Calu3 (cell line): ENCODE measurements at regions not wholly inside any gene's neighbourhood (a gene's known extent, or its start where the extent isn't known, plus 50 kb on each side); places are given as distances from the start of the nearest gene placed in this dataset.

ENCODE experiments used
- BruUV-seq: library from RNA; stranded (reverse); fragments of 400-500 nt; replicated peaks from 2 replicates; lab custom pipeline; 2021; lab: Mats Ljungman, UMichigan
- CTCF ChIA-PET: fragments of 300-600 bp; sonication (Branson Sonifier 250); formaldehyde crosslinking; loops from one replicate; lab custom pipeline; 2022; ENCODE audit warnings: antibody characterized with exemption; lab: Charles Lee
- DNase-seq: peaks from one replicate; pipeline ENCODE4 v3.0.0; 2022
- H3K27ac Mint-ChIP-seq: one replicate; pipeline ENCODE4 v1.8.0; 2022; ENCODE audit warnings: mixed read lengths; ENCODE audit not compliant: unreplicated experiment
- H3K27me3 Mint-ChIP-seq: one replicate; pipeline ENCODE4 v1.8.0; 2022; ENCODE audit warnings: mixed read lengths; ENCODE audit not compliant: unreplicated experiment
- H3K36me3 Mint-ChIP-seq: one replicate; pipeline ENCODE4 v1.8.0; 2022; ENCODE audit warnings: mild to moderate bottlenecking, moderate library complexity, mixed read lengths; ENCODE audit not compliant: insufficient read depth, unreplicated experiment
- H3K4me1 Mint-ChIP-seq: one replicate; pipeline ENCODE4 v1.8.0; 2022; ENCODE audit warnings: mild to moderate bottlenecking, low read depth, mixed read lengths; ENCODE audit not compliant: unreplicated experiment
- H3K4me3 Mint-ChIP-seq: one replicate; pipeline ENCODE4 v1.8.0; 2022; ENCODE audit warnings: mild to moderate bottlenecking, low read depth, moderate library complexity, mixed read lengths; ENCODE audit not compliant: unreplicated experiment
- H3K9me3 Mint-ChIP-seq: one replicate; pipeline ENCODE4 v1.8.0; 2022; ENCODE audit warnings: low read depth, mixed read lengths; ENCODE audit not compliant: unreplicated experiment
- intact Hi-C: fragments of 100-400 bp; cut with micrococcal nuclease; formaldehyde crosslinking; loops from one replicate; pipeline ENCODE4 v1.10.0; 2022; ENCODE audit not compliant: unreplicated experiment
- TF ChIP-seq, protein P1 (sequence below): fragments of 200-600 bp; IDR thresholded peaks from one replicate; pipeline ENCODE4 v1.8.0; 2022; ENCODE audit warnings: antibody characterized with exemption; ENCODE audit not compliant: unreplicated experiment

DNA sequence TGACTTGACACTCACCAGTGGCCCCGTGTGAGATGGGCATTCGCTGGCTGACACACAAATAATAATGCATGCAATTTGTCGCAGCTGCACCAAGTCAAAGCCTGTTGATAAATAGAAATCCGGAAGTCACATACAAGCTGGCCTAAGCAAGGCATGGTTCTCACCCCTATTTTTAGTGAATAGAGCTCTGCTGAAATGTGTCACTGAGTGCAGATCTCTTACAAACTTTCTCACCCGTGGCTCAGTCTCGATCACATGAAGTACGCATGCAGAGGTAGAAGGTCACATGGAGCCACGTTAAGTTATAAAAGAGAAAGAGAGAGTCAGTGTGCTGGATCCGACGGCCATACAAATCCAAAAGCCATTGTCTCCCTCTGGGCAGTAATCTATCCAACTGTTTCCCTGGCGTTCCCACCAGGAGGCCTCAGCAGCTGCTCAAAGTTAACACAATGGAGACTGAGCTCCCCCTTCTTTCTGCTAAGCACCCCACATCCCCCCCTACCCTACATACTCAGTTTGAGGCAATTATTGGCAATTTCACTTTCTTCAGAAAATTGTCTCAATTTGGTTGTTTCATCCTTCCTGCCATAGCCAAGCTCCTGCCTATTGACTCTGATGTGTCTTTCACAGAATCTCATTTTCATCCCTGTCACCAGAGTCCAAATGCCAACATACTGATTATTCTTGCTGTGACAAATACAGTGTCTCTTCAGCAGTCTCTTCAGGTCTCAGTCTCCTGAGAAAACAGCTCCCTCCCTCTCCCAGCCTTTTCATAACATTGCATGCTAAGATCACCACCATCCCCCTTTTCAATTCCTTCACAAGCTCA is 473.3 kb upstream of the NRP1 start:
- H3K27ac Mint-ChIP-seq: no peak overlapping the region
- no peaks in the 10 kb centered on the region for H3K27me3 Mint-ChIP-seq
- H3K36me3 Mint-ChIP-seq: no peaks in the 10 kb centered on the region
- no TSS peak for BruUV-seq
- CTCF ChIA-PET: no interaction called here
- TF ChIP-seq, protein P1, sequence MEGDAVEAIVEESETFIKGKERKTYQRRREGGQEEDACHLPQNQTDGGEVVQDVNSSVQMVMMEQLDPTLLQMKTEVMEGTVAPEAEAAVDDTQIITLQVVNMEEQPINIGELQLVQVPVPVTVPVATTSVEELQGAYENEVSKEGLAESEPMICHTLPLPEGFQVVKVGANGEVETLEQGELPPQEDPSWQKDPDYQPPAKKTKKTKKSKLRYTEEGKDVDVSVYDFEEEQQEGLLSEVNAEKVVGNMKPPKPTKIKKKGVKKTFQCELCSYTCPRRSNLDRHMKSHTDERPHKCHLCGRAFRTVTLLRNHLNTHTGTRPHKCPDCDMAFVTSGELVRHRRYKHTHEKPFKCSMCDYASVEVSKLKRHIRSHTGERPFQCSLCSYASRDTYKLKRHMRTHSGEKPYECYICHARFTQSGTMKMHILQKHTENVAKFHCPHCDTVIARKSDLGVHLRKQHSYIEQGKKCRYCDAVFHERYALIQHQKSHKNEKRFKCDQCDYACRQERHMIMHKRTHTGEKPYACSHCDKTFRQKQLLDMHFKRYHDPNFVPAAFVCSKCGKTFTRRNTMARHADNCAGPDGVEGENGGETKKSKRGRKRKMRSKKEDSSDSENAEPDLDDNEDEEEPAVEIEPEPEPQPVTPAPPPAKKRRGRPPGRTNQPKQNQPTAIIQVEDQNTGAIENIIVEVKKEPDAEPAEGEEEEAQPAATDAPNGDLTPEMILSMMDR: no peak
- H3K9me3 Mint-ChIP-seq: no peaks in the 10 kb centered on the region
- H3K4me1 Mint-ChIP-seq: peaks cover 9% of the 10 kb centered on the region
- no peak overlapping the region for H3K4me3 Mint-ChIP-seq
- DNase-seq: no peak
- intact Hi-C loops: no loop called here

DNA sequence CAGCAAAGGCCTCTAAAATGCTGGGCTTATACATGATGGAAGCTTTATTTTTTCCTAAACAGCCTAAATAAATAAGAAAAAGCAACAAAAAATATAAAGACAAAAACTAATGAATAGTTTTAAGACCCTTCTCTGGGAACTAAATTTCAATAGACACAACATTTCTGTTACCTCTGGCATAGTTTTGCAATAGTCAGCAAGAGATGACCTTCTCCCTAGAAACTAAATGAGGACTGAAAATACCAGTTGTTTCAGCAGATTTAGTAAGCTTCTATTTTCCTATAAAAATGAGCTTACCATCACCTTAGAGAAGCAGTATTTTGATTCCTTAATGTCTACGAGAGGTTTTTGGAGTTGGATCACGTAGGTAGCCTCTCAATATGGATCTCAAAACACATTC is 471.4 kb upstream of the NRP1 start:
- intact Hi-C loops: no loop called here
- TF ChIP-seq, protein P1: no peak
- no TSS peak for BruUV-seq
- no peaks in the 10 kb centered on the region for H3K27me3 Mint-ChIP-seq
- H3K36me3 Mint-ChIP-seq: no peaks in the 10 kb centered on the region
- no peak for DNase-seq
- CTCF ChIA-PET: no interaction called here
- no peaks in the 10 kb centered on the region for H3K9me3 Mint-ChIP-seq
- no peak overlapping the region for H3K27ac Mint-ChIP-seq
- H3K4me1 Mint-ChIP-seq: peaks cover 20% of the 10 kb centered on the region
- no peak overlapping the region for H3K4me3 Mint-ChIP-seq

DNA sequence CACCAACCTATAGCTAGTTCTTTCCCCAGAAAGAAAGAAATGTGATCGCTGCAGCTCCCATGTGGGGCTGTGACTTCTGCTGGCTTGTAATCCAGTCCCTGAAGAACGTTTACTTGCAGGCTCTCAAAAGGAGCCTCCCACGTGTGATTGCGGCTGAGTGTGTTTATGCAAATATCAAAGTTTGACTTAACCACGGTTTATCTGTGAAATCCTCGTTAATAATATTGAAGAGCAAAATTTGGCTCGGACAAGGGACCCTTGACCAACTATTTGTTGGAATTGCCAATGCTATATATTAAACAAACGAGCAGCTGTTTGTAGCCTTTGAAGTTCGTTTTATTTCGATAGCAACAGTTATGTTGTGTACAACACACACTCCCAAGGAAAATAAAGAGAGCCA is 470.1 kb upstream of the NRP1 start:
- Mint-ChIP-seq H3K36me3 (no peaks in the 10 kb centered on the region), H3K4me3 (no peak overlapping the region), H3K27me3 (no peaks in the 10 kb centered on the region), H3K27ac (no peak overlapping the region), H3K4me1 (peaks cover 20% of the 10 kb centered on the region), H3K9me3 (no peaks in the 10 kb centered on the region)
- BruUV-seq: no TSS peak
- DNase-seq: no peak
- TF ChIP-seq, protein P1: no peak
- intact Hi-C loops: no loop called here
- CTCF ChIA-PET: interaction anchor here (0.5 kb wide), 1 partner anchor 470 kb away, joined by 5 read pairs; the partner anchor contains the start of gene NRP1

DNA sequence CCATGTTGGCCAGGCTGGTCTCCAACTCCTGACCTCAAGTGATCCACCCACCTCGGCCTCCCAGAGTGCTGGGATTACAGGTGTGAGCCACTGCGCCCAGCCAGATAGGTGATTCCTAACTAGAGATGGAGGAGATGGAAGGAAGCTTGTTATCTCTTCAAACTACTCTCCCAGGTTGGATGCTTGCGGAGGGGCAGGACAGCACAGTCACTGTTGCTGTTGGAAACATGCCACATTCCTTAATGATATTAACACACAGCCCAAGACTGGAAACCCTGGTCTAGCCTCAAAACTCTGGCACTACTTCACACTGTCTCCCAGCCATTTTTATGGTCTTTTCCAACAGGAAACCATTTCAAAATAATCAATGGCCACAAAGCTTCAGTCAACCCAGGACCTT is 468.8 kb upstream of the NRP1 start:
- Mint-ChIP-seq H3K27ac (no peak overlapping the region), H3K36me3 (no peaks in the 10 kb centered on the region), H3K9me3 (no peaks in the 10 kb centered on the region), H3K27me3 (no peaks in the 10 kb centered on the region), H3K4me3 (no peak overlapping the region), H3K4me1 (peaks cover 20% of the 10 kb centered on the region)
- DNase-seq: peak; percentile 34
- CTCF ChIA-PET: no interaction called here
- TF ChIP-seq, protein P1: no peak
- no TSS peak for BruUV-seq
- intact Hi-C loops: no loop called here
